ENCODE measurements at regions not wholly inside any gene's neighbourhood (a gene's known extent, or its start where the extent isn't known, plus 50 kb on each side); places are given as distances from the start of the nearest gene placed in this dataset.

- DNase-seq (ENCODE audit: low spot score), result no peak
- TF ChIP-seq, protein P1, sequence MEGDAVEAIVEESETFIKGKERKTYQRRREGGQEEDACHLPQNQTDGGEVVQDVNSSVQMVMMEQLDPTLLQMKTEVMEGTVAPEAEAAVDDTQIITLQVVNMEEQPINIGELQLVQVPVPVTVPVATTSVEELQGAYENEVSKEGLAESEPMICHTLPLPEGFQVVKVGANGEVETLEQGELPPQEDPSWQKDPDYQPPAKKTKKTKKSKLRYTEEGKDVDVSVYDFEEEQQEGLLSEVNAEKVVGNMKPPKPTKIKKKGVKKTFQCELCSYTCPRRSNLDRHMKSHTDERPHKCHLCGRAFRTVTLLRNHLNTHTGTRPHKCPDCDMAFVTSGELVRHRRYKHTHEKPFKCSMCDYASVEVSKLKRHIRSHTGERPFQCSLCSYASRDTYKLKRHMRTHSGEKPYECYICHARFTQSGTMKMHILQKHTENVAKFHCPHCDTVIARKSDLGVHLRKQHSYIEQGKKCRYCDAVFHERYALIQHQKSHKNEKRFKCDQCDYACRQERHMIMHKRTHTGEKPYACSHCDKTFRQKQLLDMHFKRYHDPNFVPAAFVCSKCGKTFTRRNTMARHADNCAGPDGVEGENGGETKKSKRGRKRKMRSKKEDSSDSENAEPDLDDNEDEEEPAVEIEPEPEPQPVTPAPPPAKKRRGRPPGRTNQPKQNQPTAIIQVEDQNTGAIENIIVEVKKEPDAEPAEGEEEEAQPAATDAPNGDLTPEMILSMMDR (IDR thresholded peaks at IDR 0.05; ENCODE audit: extremely low read depth, insufficient read depth, missing control alignments), result no peak
- in situ Hi-C loops (cut with MboI; ENCODE audit: low pct_unique_long_range_greater_than_20kb, low sequenced_read_pairs, unreplicated experiment), result no loop called here
These were observed 287.0 kb downstream of the TCF7L2 start for GRCh38 chr10:113236998-113237397.

DNA sequence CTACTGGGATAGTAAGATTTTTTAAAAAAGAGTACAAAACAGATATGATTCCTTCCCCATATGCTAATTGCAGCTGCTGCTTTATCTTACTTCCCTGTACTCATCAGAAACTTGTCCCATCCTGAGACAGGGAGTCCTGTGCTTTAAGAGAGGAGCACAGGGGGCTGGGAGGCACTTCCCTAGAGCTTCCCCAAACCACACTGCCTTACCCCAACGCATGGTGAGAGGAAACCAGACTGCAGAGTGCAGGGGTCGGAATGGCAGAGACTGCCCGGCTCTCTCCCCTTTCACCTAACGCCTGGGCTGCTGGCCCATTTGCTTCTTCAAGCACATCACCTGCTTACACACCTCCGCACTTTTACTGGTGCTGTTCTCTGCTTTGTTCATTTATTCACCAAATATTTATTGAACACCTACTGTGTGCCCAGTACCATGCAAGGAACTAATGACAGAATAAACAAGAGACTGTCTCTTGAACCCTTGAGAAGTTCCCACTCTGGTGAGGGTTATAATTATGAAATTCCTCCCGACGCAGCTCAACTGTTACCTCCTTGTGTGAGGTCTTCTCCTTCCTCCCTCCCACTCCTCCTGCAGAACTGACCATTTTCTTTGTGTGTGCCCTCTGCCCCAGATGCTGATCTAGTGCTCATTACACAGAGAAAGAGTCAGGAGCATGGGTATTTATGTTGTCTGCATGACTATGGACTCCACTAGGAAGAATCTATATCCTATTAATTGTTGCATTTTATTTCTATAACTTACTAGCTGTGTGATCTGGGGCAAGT, 289.7 kb downstream of the TCF7L2 start:
- TF ChIP-seq, protein P1 (IDR thresholded peaks at IDR 0.05; ENCODE audit: extremely low read depth, insufficient read depth, missing control alignments), result no peak
- in situ Hi-C loops (cut with MboI; ENCODE audit: low pct_unique_long_range_greater_than_20kb, low sequenced_read_pairs, unreplicated experiment), result no loop called here
- DNase-seq (ENCODE audit: low spot score), result no peak

DNA sequence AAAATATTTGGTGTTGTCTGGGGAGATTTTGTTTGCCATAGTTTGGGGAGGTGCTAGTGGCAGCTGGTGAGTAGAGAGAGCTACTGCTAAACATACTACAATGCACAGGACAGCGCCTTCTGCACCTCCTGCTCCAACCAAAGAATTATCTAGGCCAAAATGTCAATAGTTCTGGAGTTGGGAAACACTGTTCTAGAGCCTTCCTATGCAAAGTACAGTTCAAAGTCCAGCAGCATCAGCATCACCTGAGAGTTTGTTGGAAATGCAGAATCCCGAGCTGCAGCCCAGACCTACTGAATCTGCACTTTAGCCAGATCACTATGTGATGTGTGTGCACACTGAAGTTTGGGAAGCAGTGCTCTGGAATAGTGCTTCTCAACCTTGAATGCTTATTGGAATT, 290.7 kb downstream of the TCF7L2 start:
- TF ChIP-seq, protein P1 (IDR thresholded peaks at IDR 0.05; ENCODE audit: extremely low read depth, insufficient read depth, missing control alignments), result no peak
- no peak for DNase-seq (ENCODE audit: low spot score)
- in situ Hi-C loops (cut with MboI; ENCODE audit: low pct_unique_long_range_greater_than_20kb, low sequenced_read_pairs, unreplicated experiment), result no loop called here

GRCh38 chr10:113241599-113242360, 291.7 kb downstream of the TCF7L2 start:
- in situ Hi-C loops (cut with MboI; ENCODE audit: low pct_unique_long_range_greater_than_20kb, low sequenced_read_pairs, unreplicated experiment), result no loop called here
- TF ChIP-seq, protein P1 (IDR thresholded peaks at IDR 0.05; ENCODE audit: extremely low read depth, insufficient read depth, missing control alignments), result no peak
- no peak for DNase-seq (ENCODE audit: low spot score)

DNA sequence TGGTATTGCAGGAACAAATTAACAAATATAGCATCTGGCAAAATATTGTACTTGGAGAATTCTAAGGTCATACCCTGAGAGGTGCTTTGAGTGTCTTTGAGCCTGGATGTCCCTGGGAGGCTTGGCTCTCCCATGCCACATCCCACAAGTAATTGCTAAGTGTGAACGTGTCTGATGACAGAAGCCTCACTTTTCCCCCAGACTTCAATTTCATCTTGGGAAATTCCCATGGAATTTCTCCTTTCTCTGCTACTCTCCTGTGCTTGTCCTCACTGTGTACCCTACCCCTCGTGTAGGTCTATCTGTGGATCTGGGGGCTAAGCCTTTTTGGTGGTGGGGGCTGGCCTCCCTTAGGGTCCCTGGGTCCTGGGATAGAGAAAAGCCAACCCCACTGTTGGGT, 293.3 kb downstream of the TCF7L2 start:
- in situ Hi-C loops (cut with MboI; ENCODE audit: low pct_unique_long_range_greater_than_20kb, low sequenced_read_pairs, unreplicated experiment), result no loop called here
- DNase-seq (ENCODE audit: low spot score), result no peak
- TF ChIP-seq, protein P1 (IDR thresholded peaks at IDR 0.05; ENCODE audit: extremely low read depth, insufficient read depth, missing control alignments), result no peak

DNA sequence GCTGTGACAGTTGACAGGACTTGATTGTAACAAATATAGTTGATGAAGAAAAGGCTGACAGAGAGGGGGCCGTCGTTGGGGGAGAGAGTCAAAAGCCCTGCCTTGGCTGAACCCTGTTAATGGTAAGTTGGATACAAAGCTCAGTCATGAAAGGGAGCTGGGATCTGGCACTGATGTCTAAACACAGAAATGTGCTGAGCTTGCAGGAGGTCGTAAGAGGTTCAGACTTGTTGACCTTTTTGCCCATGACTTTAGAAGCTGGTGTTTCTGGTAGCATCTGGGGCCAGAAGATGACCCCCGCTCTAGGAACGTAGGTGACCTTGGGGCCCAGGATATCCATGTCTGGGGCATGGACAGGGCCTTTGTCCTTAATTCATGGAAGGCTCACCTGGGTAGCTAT, 294.7 kb downstream of the TCF7L2 start:
- in situ Hi-C loops (cut with MboI; ENCODE audit: low pct_unique_long_range_greater_than_20kb, low sequenced_read_pairs, unreplicated experiment), result no loop called here
- TF ChIP-seq, protein P1 (IDR thresholded peaks at IDR 0.05; ENCODE audit: extremely low read depth, insufficient read depth, missing control alignments), result no peak
- no peak for DNase-seq (ENCODE audit: low spot score)
